HEK293T (cell line): ENCODE measurements at regions not wholly inside any gene's neighbourhood (a gene's known extent, or its start where the extent isn't known, plus 50 kb on each side); places are given as distances from the start of the nearest gene placed in this dataset.
A peak's percentile ranks its signal among the peaks of the same experiment; 100 is the strongest.

Source experiments
- CTCF ChIA-PET: fragments of 350-600 bp; formaldehyde crosslinking; extraction: SDS; loops from one replicate; lab custom pipeline; 2021; ENCODE audit warnings: antibody characterized with exemption, inconsistent platforms; lab: Yijun Ruan, JAX
- POLR2A ChIA-PET: fragments of 350-600 bp; formaldehyde crosslinking; extraction: SDS; loops from one replicate; lab custom pipeline; 2020; ENCODE audit warnings: antibody characterized with exemption, inconsistent platforms; lab: Yijun Ruan, JAX
- DNase-seq: peaks from one replicate; pipeline ENCODE4 v3.0.0; 2012; ENCODE audit warnings: mixed read lengths; ENCODE audit errors: extremely low spot score
- ARNT ChIP-seq: fragments of 450-650 bp; IDR thresholded peaks from 2 replicates; pipeline ENCODE4 v1.6.1; 2017; ENCODE audit warnings: mild to moderate bottlenecking
- BHLHE40 ChIP-seq: fragments of 450-650 bp; IDR thresholded peaks from 2 replicates; pipeline ENCODE4 v1.6.1; 2016; ENCODE audit warnings: mild to moderate bottlenecking, moderate library complexity, borderline replicate concordance
- CTBP1 ChIP-seq: fragments of 450-650 bp; IDR thresholded peaks from 2 replicates; pipeline ENCODE4 v1.6.1; 2016; ENCODE audit warnings: borderline replicate concordance
- ELF4 ChIP-seq: fragments of 450-650 bp; IDR thresholded peaks from 2 replicates; pipeline ENCODE4 v1.6.1; 2017; ENCODE audit warnings: antibody characterized with exemption
- FOXA1 ChIP-seq: fragments of 450-650 bp; IDR thresholded peaks from 2 replicates; pipeline ENCODE4 v1.6.1; 2016; ENCODE audit warnings: mild to moderate bottlenecking
- FOXK2 ChIP-seq: fragments of 450-650 bp; IDR thresholded peaks from 2 replicates; pipeline ENCODE4 v1.6.1; 2016; ENCODE audit warnings: mild to moderate bottlenecking
- FOXM1 ChIP-seq: fragments of 450-650 bp; IDR thresholded peaks from 2 replicates; pipeline ENCODE4 v1.6.1; 2017; ENCODE audit warnings: mild to moderate bottlenecking, borderline replicate concordance
- HDGF ChIP-seq: fragments of 450-650 bp; IDR thresholded peaks from 2 replicates; pipeline ENCODE4 v1.6.1; 2017; ENCODE audit warnings: antibody characterized with exemption, borderline replicate concordance
- L3MBTL2 ChIP-seq: fragments of 450-650 bp; conservative IDR thresholded peaks from 2 replicates; pipeline ENCODE4 v1.6.1; 2016; ENCODE audit warnings: mild to moderate bottlenecking
- LEF1 ChIP-seq: fragments of 450-650 bp; IDR thresholded peaks from 2 replicates; pipeline ENCODE4 v1.6.1; 2017; ENCODE audit warnings: mild to moderate bottlenecking, borderline replicate concordance
- NFRKB ChIP-seq: fragments of 450-650 bp; IDR thresholded peaks from 2 replicates; pipeline ENCODE4 v1.6.1; 2016; ENCODE audit warnings: mild to moderate bottlenecking, moderate library complexity
- SP1 ChIP-seq: fragments of 450-650 bp; IDR thresholded peaks from 2 replicates; pipeline ENCODE4 v1.6.1; 2017
- SUZ12 ChIP-seq: fragments of 450-650 bp; IDR thresholded peaks from 2 replicates; pipeline ENCODE4 v1.6.1; 2016; ENCODE audit warnings: mild to moderate bottlenecking
- TARDBP ChIP-seq: fragments of 450-650 bp; IDR thresholded peaks from 2 replicates; pipeline ENCODE4 v1.6.1; 2016
- ZNF384 ChIP-seq: fragments of 450-650 bp; IDR thresholded peaks from 2 replicates; pipeline ENCODE4 v1.6.1; 2016
- TF ChIP-seq, protein P1 (sequence below): fragments of 450-650 bp; IDR thresholded peaks from 2 replicates; pipeline ENCODE4 v1.6.1; 2016

DNA sequence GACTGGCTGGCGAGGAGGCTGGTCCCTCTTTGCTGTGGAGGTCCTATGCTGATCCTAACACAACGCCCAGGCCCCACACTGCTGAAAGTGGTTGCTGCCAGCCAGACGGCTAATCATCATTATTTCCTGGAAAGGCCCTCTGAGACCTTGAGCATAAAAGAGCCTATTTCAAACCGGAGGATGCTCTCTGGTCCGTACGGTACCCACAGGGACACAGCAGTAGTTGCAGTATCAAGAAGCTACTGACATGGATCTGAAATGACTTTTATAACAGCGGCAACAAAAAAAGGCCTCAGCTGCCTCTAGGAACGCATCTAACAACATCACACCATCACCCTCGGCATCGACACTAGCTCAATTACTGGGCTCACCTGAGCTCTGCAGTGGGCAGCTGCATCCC lies 59.1 kb upstream of the FOXB1 start:
- CTCF ChIA-PET = interaction anchor here (0.6 kb wide), 1 partner anchor 263 kb away, joined by 3 read pairs; no protein-coding TSS in a partner anchor

GRCh38 chr15:59941612-59942011 lies 62.5 kb upstream of the FOXB1 start:
- ChIA-PET CTCF (no interaction called here), POLR2A (no interaction called here)
- TF ChIP-seq ELF4 (no peak), FOXA1 (no peak), BHLHE40 (no peak), TARDBP (no peak), NFRKB (no peak), ARNT (no peak), FOXK2 (no peak)
- TF ChIP-seq, protein P1, sequence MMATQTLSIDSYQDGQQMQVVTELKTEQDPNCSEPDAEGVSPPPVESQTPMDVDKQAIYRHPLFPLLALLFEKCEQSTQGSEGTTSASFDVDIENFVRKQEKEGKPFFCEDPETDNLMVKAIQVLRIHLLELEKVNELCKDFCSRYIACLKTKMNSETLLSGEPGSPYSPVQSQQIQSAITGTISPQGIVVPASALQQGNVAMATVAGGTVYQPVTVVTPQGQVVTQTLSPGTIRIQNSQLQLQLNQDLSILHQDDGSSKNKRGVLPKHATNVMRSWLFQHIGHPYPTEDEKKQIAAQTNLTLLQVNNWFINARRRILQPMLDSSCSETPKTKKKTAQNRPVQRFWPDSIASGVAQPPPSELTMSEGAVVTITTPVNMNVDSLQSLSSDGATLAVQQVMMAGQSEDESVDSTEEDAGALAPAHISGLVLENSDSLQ = peak; percentile 80
- DNase-seq = no peak

More for the DNA sequence above, 59.1 kb upstream of the FOXB1 start:
- POLR2A ChIA-PET = interaction anchor here (0.9 kb wide), 1 partner anchor 150 kb away, joined by 3 read pairs; no protein-coding TSS in a partner anchor
- DNase-seq = no peak
- TF ChIP-seq BHLHE40 (no peak), TARDBP (no peak), FOXK2 (no peak), CTBP1 (no peak), ARNT (no peak), ZNF384 (no peak), ELF4 (no peak), FOXA1 (no peak)

DNA sequence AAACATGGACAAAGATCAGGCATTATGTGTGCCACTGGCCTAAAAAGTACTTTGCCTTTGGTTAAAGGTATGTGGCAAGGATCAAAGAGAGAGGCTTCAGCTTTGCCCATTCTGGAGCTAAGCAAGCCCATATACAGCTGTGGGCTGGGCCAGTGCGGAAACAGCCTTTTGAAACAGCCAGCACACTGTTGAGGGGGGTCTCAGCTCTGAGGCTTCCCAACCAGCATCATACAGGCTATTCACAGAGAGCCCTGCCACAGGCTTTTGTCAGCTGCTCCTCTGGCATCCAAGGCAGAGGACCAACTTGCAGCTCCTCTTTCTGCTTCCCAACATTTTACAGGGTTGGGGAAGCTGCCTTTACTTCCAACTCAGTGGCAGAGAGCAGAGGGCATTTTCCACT lies 63.2 kb upstream of the FOXB1 start:
- no peak for DNase-seq
- TF ChIP-seq FOXM1 = no peak
- TF ChIP-seq SP1 = no peak
- TF ChIP-seq CTBP1 = no peak
- TF ChIP-seq, protein P1 = no peak
- TF ChIP-seq BHLHE40 = no peak
- no peak for TF ChIP-seq TARDBP
- no peak for TF ChIP-seq HDGF
- TF ChIP-seq ELF4 = no peak
- TF ChIP-seq LEF1 = no peak
- no peak for TF ChIP-seq ZNF384
- no peak for TF ChIP-seq FOXK2
- no peak for TF ChIP-seq FOXA1
- no peak for TF ChIP-seq ARNT
- ChIA-PET POLR2A (no interaction called here), CTCF (no interaction called here)

DNA sequence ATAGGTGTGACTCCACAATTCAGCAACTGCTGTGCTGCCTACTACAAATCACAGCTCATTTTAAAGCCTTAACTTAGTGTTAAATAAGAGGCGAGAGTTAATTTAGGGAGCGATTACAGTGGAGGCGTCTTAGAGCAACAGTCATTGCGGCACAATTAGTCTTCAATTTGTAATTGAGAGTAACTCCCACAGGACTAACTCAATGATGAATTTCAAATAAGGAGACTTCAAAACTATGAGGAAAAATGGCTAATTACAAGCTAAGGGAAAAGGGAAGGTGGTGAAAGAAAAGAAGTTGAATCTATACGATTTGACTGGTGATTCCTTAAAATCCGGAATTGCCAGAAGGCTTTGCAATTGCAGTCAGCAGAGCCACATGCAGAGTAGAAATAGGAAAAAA lies 63.7 kb upstream of the FOXB1 start:
- TF ChIP-seq SUZ12 (no peak), L3MBTL2 (no peak), ARNT (no peak), NFRKB (no peak), SP1 (no peak), ZNF384 (no peak), LEF1 (no peak), ELF4 (no peak), FOXM1 (no peak), HDGF (no peak), BHLHE40 (no peak), FOXK2 (no peak), CTBP1 (no peak), TARDBP (no peak), FOXA1 (no peak)
- TF ChIP-seq, protein P1 = no peak
- ChIA-PET POLR2A (no interaction called here), CTCF (no interaction called here)
- no peak for DNase-seq

DNA sequence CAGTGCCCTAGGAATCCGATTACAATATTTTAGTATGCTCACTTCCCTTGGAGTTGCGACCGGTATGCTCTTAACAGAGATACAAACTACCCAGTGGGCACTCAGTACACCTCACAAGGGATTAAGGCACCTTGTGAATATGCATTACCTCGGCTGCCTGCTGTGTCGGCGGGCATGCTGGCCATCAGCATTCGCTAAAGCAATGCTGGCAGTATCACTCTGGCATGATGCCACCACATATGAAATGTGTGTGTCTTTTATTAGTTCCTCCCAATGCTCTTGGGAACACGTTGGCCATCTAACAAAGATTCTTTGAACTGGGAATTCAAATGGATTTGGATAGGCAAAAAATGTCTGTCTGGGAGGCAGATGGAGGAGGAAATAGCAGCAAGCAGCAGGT lies 67.4 kb upstream of the FOXB1 start:
- CTCF ChIA-PET = no interaction called here
- no peak for TF ChIP-seq TARDBP
- TF ChIP-seq ARNT = no peak
- no peak for TF ChIP-seq SP1
- TF ChIP-seq ZNF384 = no peak
- no peak for TF ChIP-seq FOXM1
- TF ChIP-seq, protein P1 = no peak
- TF ChIP-seq SUZ12 = no peak
- no peak for TF ChIP-seq HDGF
- TF ChIP-seq LEF1 = no peak
- TF ChIP-seq L3MBTL2 = no peak
- TF ChIP-seq BHLHE40 = no peak
- TF ChIP-seq ELF4 = no peak
- TF ChIP-seq NFRKB = no peak
- no peak for DNase-seq
- POLR2A ChIA-PET = no interaction called here

- TF ChIP-seq ELF4 (no peak), TARDBP (no peak), SP1 (no peak), FOXK2 (no peak), ARNT (no peak), ZNF384 (no peak), FOXM1 (no peak), NFRKB (no peak), BHLHE40 (no peak)
- TF ChIP-seq, protein P1 = no peak
- CTCF ChIA-PET = interaction anchor here (1.2 kb wide), 1 partner anchor 70 kb away, joined by 3 read pairs; the partner anchor contains the start of gene FOXB1
- no peak for DNase-seq
- POLR2A ChIA-PET = interaction anchor here (1.5 to 3.1 kb wide), 2 partner anchors 10 to 71 kb away, joined by 3 to 6 read pairs; partner anchors contain the start of gene FOXB1
Measured at GRCh38 chr15:59933607-59934006, 70.5 kb upstream of the FOXB1 start.
